ENCODE measurements at regions not wholly inside any gene's neighbourhood (a gene's known extent, or its start where the extent isn't known, plus 50 kb on each side); places are given as distances from the start of the nearest gene placed in this dataset.
"Not testable (repeated sequence)": the region's sequence is repeated elsewhere in the genome, so short reads cannot be mapped to it uniquely, and the experiment has no call there.

GRCh38 chr3:6680119-6680806, 180.7 kb upstream of the GRM7 start:
- TF ChIP-seq EZH2 (optimal IDR thresholded peaks at IDR 0.05; ENCODE audit: low read depth, low read length), result no peak
- no peak for TF ChIP-seq CTCF (IDR thresholded peaks at IDR 0.05; ENCODE audit: low read length)
- TF ChIP-seq EZH2phosphoT487 (IDR thresholded peaks at IDR 0.05; ENCODE audit: low read length), result no peak

GRCh38 chr3:6697285-6697684, 163.6 kb upstream of the GRM7 start:
- Histone ChIP-seq H3K27me3 (replicated peaks; ENCODE audit: insufficient read depth, low read length) (no peaks in the 10 kb centered on the region), H3K36me3 (replicated peaks; ENCODE audit: insufficient read depth, low read length) (no peaks in the 10 kb centered on the region), H3K4me2 (ENCODE audit: low read depth, low read length) (no peak overlapping the region), H4K20me1 (ENCODE audit: insufficient read depth, low read length) (no peaks in the 10 kb centered on the region), H3K4me3 (ENCODE audit: low read length) (no peak overlapping the region), H2AFZ (ENCODE audit: low read length) (no peak overlapping the region), H3K27ac (ENCODE audit: low read length) (no peak overlapping the region), H3K9me2 (replicated peaks; ENCODE audit: insufficient read depth, low read length) (no peaks in the 10 kb centered on the region), H3K4me1 (ENCODE audit: low read length) (no peaks in the 10 kb centered on the region), H3F3A (ENCODE audit: insufficient read depth, low read length) (no peaks in the 10 kb centered on the region), H3K9ac (ENCODE audit: low read length) (no peak overlapping the region), H3K9me3 (replicated peaks; ENCODE audit: insufficient read depth, low read length) (no peaks in the 10 kb centered on the region), H3K79me2 (ENCODE audit: low read length) (no peaks in the 10 kb centered on the region)
- no peak for TF ChIP-seq EZH2phosphoT487 (IDR thresholded peaks at IDR 0.05; ENCODE audit: low read length)
- TF ChIP-seq EZH2 (optimal IDR thresholded peaks at IDR 0.05; ENCODE audit: low read depth, low read length), result no peak
- no peak for TF ChIP-seq CTCF (IDR thresholded peaks at IDR 0.05; ENCODE audit: low read length)
- DNase-seq, result no peak

More at GRCh38 chr3:6680119-6680806, 180.7 kb upstream of the GRM7 start:
- H3K9me2 ChIP-seq (replicated peaks; ENCODE audit: insufficient read depth, low read length), result no peaks in the 10 kb centered on the region
- no peaks in the 10 kb centered on the region for H3K79me2 ChIP-seq (ENCODE audit: low read length)
- no peaks in the 10 kb centered on the region for H3K36me3 ChIP-seq (replicated peaks; ENCODE audit: insufficient read depth, low read length)
- H3K9me3 ChIP-seq (replicated peaks; ENCODE audit: insufficient read depth, low read length), result no peaks in the 10 kb centered on the region
- H2AFZ ChIP-seq (ENCODE audit: low read length), result no peak overlapping the region
- no peak overlapping the region for H3K9ac ChIP-seq (ENCODE audit: low read length)
- H3K4me3 ChIP-seq (ENCODE audit: low read length), result no peak overlapping the region
- no peaks in the 10 kb centered on the region for H3K27me3 ChIP-seq (replicated peaks; ENCODE audit: insufficient read depth, low read length)
- H3F3A ChIP-seq (ENCODE audit: insufficient read depth, low read length), result peaks cover 15% of the 10 kb centered on the region
- H3K27ac ChIP-seq (ENCODE audit: low read length), result peak overlapping the region; percentile 75; the same call in 1 of the 2 replicates
- DNase-seq, result peak; percentile 73
- H3K4me1 ChIP-seq (ENCODE audit: low read length), result peaks cover 13% of the 10 kb centered on the region; the same call in 1 of the 2 replicates
- no peaks in the 10 kb centered on the region for H4K20me1 ChIP-seq (ENCODE audit: insufficient read depth, low read length)
- H3K4me2 ChIP-seq (ENCODE audit: low read depth, low read length), result peak overlapping the region; percentile 66; the same call in 1 of the 2 replicates

- no peaks in the 10 kb centered on the region for H4K20me1 ChIP-seq (ENCODE audit: insufficient read depth, low read length)
- H2AFZ ChIP-seq (ENCODE audit: low read length), result no peak overlapping the region
- H3K4me3 ChIP-seq (ENCODE audit: low read length), result no peak overlapping the region
- no peaks in the 10 kb centered on the region for H3K9me3 ChIP-seq (replicated peaks; ENCODE audit: insufficient read depth, low read length)
- no peaks in the 10 kb centered on the region for H3K36me3 ChIP-seq (replicated peaks; ENCODE audit: insufficient read depth, low read length)
- H3K27me3 ChIP-seq (replicated peaks; ENCODE audit: insufficient read depth, low read length), result no peaks in the 10 kb centered on the region
- H3K79me2 ChIP-seq (ENCODE audit: low read length), result no peaks in the 10 kb centered on the region
- no peaks in the 10 kb centered on the region for H3K4me1 ChIP-seq (ENCODE audit: low read length)
- peak; percentile 21 for DNase-seq
- TF ChIP-seq CTCF (IDR thresholded peaks at IDR 0.05; ENCODE audit: low read length), result no peak
- no peak for TF ChIP-seq EZH2 (optimal IDR thresholded peaks at IDR 0.05; ENCODE audit: low read depth, low read length)
- no peak for TF ChIP-seq EZH2phosphoT487 (IDR thresholded peaks at IDR 0.05; ENCODE audit: low read length)
- H3K9ac ChIP-seq (ENCODE audit: low read length), result no peak overlapping the region
- no peak overlapping the region for H3K27ac ChIP-seq (ENCODE audit: low read length)
- H3K9me2 ChIP-seq (replicated peaks; ENCODE audit: insufficient read depth, low read length), result no peaks in the 10 kb centered on the region
- H3K4me2 ChIP-seq (ENCODE audit: low read depth, low read length), result no peak overlapping the region
- no peaks in the 10 kb centered on the region for H3F3A ChIP-seq (ENCODE audit: insufficient read depth, low read length)
These were observed 163.2 kb upstream of the GRM7 start for GRCh38 chr3:6697722-6698121.

- not testable (repeated sequence) for DNase-seq; H3K9me2 ChIP-seq (replicated peaks; ENCODE audit: insufficient read depth, low read length); H3K79me2 ChIP-seq (ENCODE audit: low read length); H3K4me3 ChIP-seq (ENCODE audit: low read length); H3K27me3 ChIP-seq (replicated peaks; ENCODE audit: insufficient read depth, low read length); H3K9me3 ChIP-seq (replicated peaks; ENCODE audit: insufficient read depth, low read length); H3K27ac ChIP-seq (ENCODE audit: low read length); H3K36me3 ChIP-seq (replicated peaks; ENCODE audit: insufficient read depth, low read length); H3K9ac ChIP-seq (ENCODE audit: low read length); H4K20me1 ChIP-seq (ENCODE audit: insufficient read depth, low read length); H3K4me1 ChIP-seq (ENCODE audit: low read length); H2AFZ ChIP-seq (ENCODE audit: low read length); H3K4me2 ChIP-seq (ENCODE audit: low read depth, low read length); H3F3A ChIP-seq (ENCODE audit: insufficient read depth, low read length)
These were observed 156.1 kb upstream of the GRM7 start for GRCh38 chr3:6704817-6705216.
